GM12892 (cell line): ENCODE measurements at regions not wholly inside any gene's neighbourhood (a gene's known extent, or its start where the extent isn't known, plus 50 kb on each side); places are given as distances from the start of the nearest gene placed in this dataset.

ENCODE experiments used
- POLR2A ChIP-seq: IDR thresholded peaks from 2 replicates; pipeline ENCODE4 v1.6.1; 2011; ENCODE audit warnings: low read depth, low read length, control low read depth
- POLR2AphosphoS5 ChIP-seq: IDR thresholded peaks from 2 replicates; pipeline ENCODE4 v1.6.1; 2011; ENCODE audit warnings: low read depth, low read length, control low read depth
- TAF1 ChIP-seq: IDR thresholded peaks from 2 replicates; pipeline ENCODE4 v1.6.1; 2011; ENCODE audit warnings: low read depth, mild to moderate bottlenecking, control low read depth, low read length, borderline replicate concordance

- TF ChIP-seq POLR2A (no peak), POLR2AphosphoS5 (no peak), TAF1 (no peak)
Measured at GRCh38 chr6:87784051-87784450, 82.0 kb upstream of the AKIRIN2 start.
